ENCODE measurements at regions not wholly inside any gene's neighbourhood (a gene's known extent, or its start where the extent isn't known, plus 50 kb on each side); places are given as distances from the start of the nearest gene placed in this dataset.

GRCh38 chr2:146602383-146602782, 1242.4 kb upstream of the ACVR2A start:
- ChIA-PET POLR2A (no interaction called here), CTCF (no interaction called here)
- no peak for TF ChIP-seq ZNF114 (tag by site-specific recombination; IDR thresholded peaks at IDR 0.05)
- no peak for TF ChIP-seq ZNF174 (tag by site-specific recombination; IDR thresholded peaks at IDR 0.05)
- no peak for TF ChIP-seq ZNF571 (tag by site-specific recombination; IDR thresholded peaks at IDR 0.05)
- no peak for TF ChIP-seq ZNF416 (tag by site-specific recombination; IDR thresholded peaks at IDR 0.05)
- no peak for TF ChIP-seq ZNF544 (tag by site-specific recombination; IDR thresholded peaks at IDR 0.05)
- no peak for TF ChIP-seq ZNF677 (tag by site-specific recombination; IDR thresholded peaks at IDR 0.05)
- TF ChIP-seq SETDB1 (IDR thresholded peaks at IDR 0.05; ENCODE audit: insufficient read length, low read length) = no peak
- TF ChIP-seq YY2 (tag by site-specific recombination; IDR thresholded peaks at IDR 0.05) = no peak
- no peak for TF ChIP-seq MEIS1 (CRISPR knock-in tag; IDR thresholded peaks at IDR 0.05; ENCODE audit: borderline replicate concordance)
- TF ChIP-seq ZNF701 (tag by site-specific recombination; IDR thresholded peaks at IDR 0.05) = no peak
- TF ChIP-seq ZNF184 (tag by site-specific recombination; IDR thresholded peaks at IDR 0.05) = no peak
- TF ChIP-seq ZNF624 (tag by site-specific recombination; IDR thresholded peaks at IDR 0.05) = no peak
- no peak for TF ChIP-seq ZNF175 (tag by site-specific recombination; IDR thresholded peaks at IDR 0.05)
- TF ChIP-seq ZNF704 (tag by site-specific recombination; IDR thresholded peaks at IDR 0.05) = no peak
- no peak for TF ChIP-seq ZNF777 (tag by site-specific recombination; IDR thresholded peaks at IDR 0.05; ENCODE audit: borderline replicate concordance)
- Histone ChIP-seq H3K4me3 (ENCODE audit: low read depth, low read length) (no peak overlapping the region), H3K27ac (ENCODE audit: extremely low read depth, low read depth, low read length) (no peak overlapping the region), H3K4me1 (ENCODE audit: control insufficient read depth, insufficient read depth, low read length) (no peaks in the 10 kb centered on the region), H3K9me3 (ENCODE audit: control insufficient read depth, insufficient read depth, low read depth, low read length) (no peaks in the 10 kb centered on the region), H3K36me3 (ENCODE audit: control insufficient read depth in 2 of 2, insufficient read depth in 1 of 2, low read length in 2 of 2) (no peaks in the 10 kb centered on the region)

DNA sequence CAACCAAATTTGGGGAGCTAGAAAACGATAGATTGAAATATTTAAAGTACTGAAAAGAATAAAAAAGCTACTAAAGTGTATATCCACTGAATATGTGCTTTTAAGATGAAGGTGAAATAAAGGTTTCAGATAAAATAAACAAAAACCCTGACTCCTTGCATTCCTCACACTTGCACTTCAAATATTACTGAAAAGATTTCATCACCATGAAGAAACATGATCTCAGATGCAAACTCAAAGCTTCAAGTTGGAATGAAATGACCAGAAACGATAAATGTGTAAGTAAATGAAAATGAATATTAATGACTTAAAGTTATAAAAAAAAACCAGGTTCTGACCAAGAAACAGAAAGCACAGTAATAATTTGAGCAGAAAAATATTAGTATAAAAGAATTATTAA, 1246.0 kb upstream of the ACVR2A start:
- H3K4me3 ChIP-seq (ENCODE audit: low read depth, low read length) = no peak overlapping the region
- ChIA-PET CTCF (no interaction called here), POLR2A (no interaction called here)
- H3K9me3 ChIP-seq (ENCODE audit: control insufficient read depth, insufficient read depth, low read depth, low read length) = no peaks in the 10 kb centered on the region
- H3K4me1 ChIP-seq (ENCODE audit: control insufficient read depth, insufficient read depth, low read length) = no peaks in the 10 kb centered on the region
- no peaks in the 10 kb centered on the region for H3K36me3 ChIP-seq (ENCODE audit: control insufficient read depth in 2 of 2, insufficient read depth in 1 of 2, low read length in 2 of 2)
- no peak overlapping the region for H3K27ac ChIP-seq (ENCODE audit: extremely low read depth, low read depth, low read length)
- TF ChIP-seq, protein P1, sequence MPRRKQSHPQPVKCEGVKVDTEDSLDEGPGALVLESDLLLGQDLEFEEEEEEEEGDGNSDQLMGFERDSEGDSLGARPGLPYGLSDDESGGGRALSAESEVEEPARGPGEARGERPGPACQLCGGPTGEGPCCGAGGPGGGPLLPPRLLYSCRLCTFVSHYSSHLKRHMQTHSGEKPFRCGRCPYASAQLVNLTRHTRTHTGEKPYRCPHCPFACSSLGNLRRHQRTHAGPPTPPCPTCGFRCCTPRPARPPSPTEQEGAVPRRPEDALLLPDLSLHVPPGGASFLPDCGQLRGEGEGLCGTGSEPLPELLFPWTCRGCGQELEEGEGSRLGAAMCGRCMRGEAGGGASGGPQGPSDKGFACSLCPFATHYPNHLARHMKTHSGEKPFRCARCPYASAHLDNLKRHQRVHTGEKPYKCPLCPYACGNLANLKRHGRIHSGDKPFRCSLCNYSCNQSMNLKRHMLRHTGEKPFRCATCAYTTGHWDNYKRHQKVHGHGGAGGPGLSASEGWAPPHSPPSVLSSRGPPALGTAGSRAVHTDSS (tag by site-specific recombination; IDR thresholded peaks at IDR 0.05) = no peak
- no peak for TF ChIP-seq ZNF394 (tag by site-specific recombination; IDR thresholded peaks at IDR 0.05; ENCODE audit: borderline replicate concordance)
- TF ChIP-seq ZNF600 (tag by site-specific recombination; IDR thresholded peaks at IDR 0.05) = no peak
- TF ChIP-seq, protein P2, sequence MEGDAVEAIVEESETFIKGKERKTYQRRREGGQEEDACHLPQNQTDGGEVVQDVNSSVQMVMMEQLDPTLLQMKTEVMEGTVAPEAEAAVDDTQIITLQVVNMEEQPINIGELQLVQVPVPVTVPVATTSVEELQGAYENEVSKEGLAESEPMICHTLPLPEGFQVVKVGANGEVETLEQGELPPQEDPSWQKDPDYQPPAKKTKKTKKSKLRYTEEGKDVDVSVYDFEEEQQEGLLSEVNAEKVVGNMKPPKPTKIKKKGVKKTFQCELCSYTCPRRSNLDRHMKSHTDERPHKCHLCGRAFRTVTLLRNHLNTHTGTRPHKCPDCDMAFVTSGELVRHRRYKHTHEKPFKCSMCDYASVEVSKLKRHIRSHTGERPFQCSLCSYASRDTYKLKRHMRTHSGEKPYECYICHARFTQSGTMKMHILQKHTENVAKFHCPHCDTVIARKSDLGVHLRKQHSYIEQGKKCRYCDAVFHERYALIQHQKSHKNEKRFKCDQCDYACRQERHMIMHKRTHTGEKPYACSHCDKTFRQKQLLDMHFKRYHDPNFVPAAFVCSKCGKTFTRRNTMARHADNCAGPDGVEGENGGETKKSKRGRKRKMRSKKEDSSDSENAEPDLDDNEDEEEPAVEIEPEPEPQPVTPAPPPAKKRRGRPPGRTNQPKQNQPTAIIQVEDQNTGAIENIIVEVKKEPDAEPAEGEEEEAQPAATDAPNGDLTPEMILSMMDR (tag by site-specific recombination; IDR thresholded peaks at IDR 0.05) = no peak
- TF ChIP-seq SALL2 (tag by site-specific recombination; IDR thresholded peaks at IDR 0.05; ENCODE audit: borderline replicate concordance) = no peak
- TF ChIP-seq, protein P3, sequence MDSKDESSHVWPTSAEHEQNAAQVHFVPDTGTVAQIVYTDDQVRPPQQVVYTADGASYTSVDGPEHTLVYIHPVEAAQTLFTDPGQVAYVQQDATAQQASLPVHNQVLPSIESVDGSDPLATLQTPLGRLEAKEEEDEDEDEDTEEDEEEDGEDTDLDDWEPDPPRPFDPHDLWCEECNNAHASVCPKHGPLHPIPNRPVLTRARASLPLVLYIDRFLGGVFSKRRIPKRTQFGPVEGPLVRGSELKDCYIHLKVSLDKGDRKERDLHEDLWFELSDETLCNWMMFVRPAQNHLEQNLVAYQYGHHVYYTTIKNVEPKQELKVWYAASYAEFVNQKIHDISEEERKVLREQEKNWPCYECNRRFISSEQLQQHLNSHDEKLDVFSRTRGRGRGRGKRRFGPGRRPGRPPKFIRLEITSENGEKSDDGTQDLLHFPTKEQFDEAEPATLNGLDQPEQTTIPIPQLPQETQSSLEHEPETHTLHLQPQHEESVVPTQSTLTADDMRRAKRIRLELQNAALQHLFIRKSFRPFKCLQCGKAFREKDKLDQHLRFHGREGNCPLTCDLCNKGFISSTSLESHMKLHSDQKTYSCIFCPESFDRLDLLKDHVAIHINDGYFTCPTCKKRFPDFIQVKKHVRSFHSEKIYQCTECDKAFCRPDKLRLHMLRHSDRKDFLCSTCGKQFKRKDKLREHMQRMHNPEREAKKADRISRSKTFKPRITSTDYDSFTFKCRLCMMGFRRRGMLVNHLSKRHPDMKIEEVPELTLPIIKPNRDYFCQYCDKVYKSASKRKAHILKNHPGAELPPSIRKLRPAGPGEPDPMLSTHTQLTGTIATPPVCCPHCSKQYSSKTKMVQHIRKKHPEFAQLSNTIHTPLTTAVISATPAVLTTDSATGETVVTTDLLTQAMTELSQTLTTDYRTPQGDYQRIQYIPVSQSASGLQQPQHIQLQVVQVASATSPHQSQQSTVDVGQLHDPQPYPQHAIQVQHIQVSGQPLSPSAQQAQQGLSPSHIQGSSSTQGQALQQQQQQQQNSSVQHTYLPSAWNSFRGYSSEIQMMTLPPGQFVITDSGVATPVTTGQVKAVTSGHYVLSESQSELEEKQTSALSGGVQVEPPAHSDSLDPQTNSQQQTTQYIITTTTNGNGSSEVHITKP (tag by site-specific recombination; IDR thresholded peaks at IDR 0.05) = no peak
- no peak for TF ChIP-seq MYNN (tag by site-specific recombination; IDR thresholded peaks at IDR 0.05; ENCODE audit: borderline replicate concordance)
- no peak for TF ChIP-seq ZNF677 (tag by site-specific recombination; IDR thresholded peaks at IDR 0.05)
- no peak for TF ChIP-seq PRDM6 (tag by site-specific recombination; IDR thresholded peaks at IDR 0.05)
- no peak for TF ChIP-seq ZNF704 (tag by site-specific recombination; IDR thresholded peaks at IDR 0.05)
- no peak for TF ChIP-seq ZNF416 (tag by site-specific recombination; IDR thresholded peaks at IDR 0.05)

Measured in HEK293 (cell line).